TTC549 (cell line): ENCODE measurements at regions not wholly inside any gene's neighbourhood (a gene's known extent, or its start where the extent isn't known, plus 50 kb on each side); places are given as distances from the start of the nearest gene placed in this dataset.

ENCODE experiments used
- FAIRE-seq: peaks from 2 replicates; lab custom pipeline; 2012; peaks lifted over from hg19 to GRCh38; lab: Jason Lieb, UNC

GRCh38 chr17:55580596-55581133 is 69.4 kb upstream of the SMIM36 start:
- FAIRE-seq = no peak

- FAIRE-seq = no peak
Observed at GRCh38 chr17:55577687-55578086, 66.4 kb upstream of the SMIM36 start.

DNA sequence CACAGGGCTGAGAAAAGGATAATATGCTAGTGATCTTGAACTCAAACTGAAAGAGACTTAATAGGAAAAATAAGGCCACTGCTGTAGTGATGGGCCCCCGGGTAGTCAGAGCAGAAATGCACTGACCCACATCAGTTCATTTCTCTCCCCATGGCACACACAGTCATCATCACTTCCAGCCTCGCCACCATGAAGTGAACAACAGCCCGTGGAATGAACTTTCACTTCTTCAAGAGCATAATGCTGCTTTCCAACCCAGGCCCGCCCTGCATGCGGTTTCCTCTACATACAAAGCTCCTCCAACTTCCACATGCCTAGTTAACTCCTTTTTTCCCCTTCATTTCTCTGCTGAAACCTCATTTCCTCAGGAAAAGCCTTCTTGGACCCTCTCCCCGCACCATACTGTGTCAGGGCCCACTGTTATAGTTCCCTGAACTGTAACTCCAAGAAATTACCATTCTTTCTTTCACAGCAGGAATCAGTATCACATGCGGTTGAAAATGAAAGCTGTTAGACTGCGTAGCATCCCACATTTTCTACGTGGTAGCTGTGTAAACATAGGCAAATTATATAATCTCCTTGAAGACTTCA is 65.8 kb upstream of the SMIM36 start:
- FAIRE-seq = no peak

DNA sequence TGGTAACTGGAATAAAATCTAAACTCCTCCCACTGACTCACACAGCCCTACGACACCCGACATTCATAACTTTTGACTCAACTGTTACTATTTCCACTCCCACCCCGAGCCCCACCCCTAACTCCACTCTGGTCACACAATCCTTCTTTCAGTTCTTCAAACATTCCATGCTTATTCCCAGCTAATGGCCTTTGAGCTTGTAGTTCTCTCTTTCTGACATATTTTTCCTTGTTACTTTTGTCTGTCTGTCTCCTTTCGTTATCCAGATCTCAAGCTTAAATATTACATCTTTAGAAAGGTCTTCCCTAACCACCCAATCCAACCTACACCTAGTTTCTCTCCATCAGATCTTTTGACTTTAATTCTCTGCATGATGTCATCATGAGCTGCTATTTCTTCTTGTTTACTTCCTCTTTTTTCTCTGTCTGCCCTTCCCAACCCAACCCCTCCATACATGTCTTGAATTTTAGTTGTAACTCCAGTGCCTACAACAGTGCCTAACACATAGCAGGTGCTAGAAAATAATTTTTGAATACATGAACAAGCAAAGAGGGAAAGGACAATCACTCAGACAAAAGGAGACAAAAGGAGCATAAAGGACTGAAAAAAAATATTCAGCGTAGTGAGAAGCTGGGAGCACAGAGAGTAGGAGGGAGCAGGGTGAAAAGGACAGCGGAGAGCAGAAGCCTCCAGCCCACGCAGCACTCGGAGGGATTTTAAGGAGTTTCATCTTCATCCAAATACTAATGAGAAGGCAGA is 65.2 kb upstream of the SMIM36 start:
- no peak for FAIRE-seq

DNA sequence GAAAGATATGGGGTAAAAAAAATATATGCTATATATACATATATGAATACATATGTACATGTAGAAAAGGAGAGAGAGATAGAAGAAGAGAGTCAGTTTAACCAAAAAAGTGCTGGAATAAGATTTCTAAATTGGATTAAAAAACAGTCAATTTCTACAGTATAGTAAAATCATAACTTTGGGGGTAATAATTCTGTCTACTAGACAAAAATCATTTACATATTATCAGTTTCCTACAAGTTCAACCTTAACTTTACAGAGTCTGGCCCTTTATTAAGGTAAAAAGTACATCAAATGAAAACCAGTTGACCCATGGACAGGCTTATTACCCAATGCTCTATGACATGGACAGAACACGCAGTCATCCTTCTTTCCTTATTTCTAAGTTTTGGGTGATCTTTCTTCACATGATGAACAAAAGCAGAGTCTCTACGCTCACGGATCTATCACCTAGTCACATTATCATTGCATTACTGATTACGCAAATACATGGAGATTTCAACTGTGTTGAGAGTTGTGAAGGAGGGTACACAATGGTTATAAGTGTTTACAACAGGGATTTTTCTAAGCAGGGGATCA is 63.9 kb upstream of the SMIM36 start:
- FAIRE-seq = no peak

GRCh38 chr17:55572599-55572998 is 61.3 kb upstream of the SMIM36 start:
- FAIRE-seq = no peak

- FAIRE-seq = no peak
Observed at GRCh38 chr17:55572139-55572538, 60.9 kb upstream of the SMIM36 start.

DNA sequence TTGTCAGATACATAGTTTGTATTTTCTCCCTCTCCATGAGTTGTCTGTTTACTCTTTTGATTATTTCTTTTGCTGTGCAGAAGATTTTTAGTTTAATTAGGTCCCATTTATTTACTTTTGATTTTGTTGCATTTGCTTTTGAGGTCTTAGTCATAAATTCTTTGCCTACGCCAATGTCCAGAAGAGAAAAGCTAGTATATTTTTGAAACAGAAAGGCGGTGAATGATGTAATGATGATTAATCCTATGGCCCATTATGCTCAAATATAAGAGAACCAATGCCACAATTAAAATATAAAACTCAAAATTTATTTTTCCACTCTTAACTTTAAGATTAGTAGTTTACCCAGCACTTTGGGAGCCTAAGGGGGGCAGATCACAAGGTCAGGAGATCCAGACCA is 59.8 kb upstream of the SMIM36 start:
- FAIRE-seq = no peak

- FAIRE-seq = no peak
Observed at GRCh38 chr17:55570391-55570790, 59.1 kb upstream of the SMIM36 start.

DNA sequence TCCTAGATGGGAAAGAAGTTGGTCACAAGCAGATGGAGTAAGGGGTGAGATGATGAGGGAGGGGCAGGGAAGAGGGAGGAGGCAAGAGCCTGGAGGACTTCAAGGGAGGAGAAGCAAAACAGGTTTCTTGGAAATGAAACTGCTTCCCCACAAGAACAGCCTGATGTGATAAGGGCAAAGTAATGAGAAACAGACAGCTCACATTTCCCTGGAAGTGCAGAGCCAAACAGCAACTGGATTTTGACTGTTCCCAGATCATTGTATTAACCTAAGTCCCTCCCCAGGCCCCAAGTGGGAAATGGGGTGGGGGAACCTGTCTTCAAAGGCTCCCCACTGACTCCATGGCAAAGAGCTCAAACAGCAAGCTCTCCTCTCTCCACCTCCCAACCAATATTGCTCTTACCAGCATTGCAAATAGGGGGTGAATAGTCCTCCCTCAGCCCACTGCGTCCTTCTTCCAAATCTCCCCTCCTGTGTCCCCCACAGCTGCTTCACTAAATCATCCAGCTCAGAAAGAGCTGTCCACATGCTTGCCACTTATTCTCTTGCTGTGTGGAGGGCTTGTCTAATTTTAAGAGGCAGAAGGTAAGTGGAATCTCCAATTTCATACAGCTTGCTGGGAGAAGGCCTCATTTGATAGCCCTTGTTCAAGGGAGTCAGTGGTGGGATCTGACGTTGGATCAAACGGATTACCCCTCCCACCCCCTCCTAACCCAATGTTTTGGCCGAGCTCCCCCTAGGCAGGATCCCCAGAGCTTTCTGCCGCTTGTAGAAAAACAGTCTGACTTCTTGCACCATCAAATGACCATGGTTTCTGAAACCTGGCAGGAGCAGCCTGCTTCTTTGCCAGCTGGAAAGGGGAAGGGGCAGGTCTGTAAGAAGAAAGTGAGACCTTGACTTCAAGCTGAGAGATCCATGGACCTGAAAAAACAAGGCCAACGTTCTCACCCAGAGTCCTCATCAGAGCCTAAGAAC is 56.3 kb upstream of the SMIM36 start:
- FAIRE-seq = no peak

- no peak for FAIRE-seq
Observed at GRCh38 chr17:55564081-55564480, 52.8 kb upstream of the SMIM36 start.

- FAIRE-seq = no peak
Observed at GRCh38 chr17:55563363-55563762, 52.1 kb upstream of the SMIM36 start.

- no peak for FAIRE-seq
Observed at GRCh38 chr17:55561973-55562495, 50.8 kb upstream of the SMIM36 start.

- FAIRE-seq = no peak
Observed at GRCh38 chr17:55561316-55561972, 50.2 kb upstream of the SMIM36 start.
